Epithelial cell of prostate (primary cell): ENCODE measurements at regions not wholly inside any gene's neighbourhood (a gene's known extent, or its start where the extent isn't known, plus 50 kb on each side); places are given as distances from the start of the nearest gene placed in this dataset.
"Not testable (repeated sequence)": the region's sequence is repeated elsewhere in the genome, so short reads cannot be mapped to it uniquely, and the experiment has no call there.

ENCODE experiments used
- DNase-seq: peaks from one replicate; pipeline ENCODE4 v3.0.0-alpha.2; 2011; ENCODE audit warnings: low read depth, low spot score
- H3K27ac ChIP-seq: fragments of 450-650 bp; 2 replicates; pipeline ENCODE4 v1.5.1; 2017; ENCODE audit warnings: mild to moderate bottlenecking

DNA sequence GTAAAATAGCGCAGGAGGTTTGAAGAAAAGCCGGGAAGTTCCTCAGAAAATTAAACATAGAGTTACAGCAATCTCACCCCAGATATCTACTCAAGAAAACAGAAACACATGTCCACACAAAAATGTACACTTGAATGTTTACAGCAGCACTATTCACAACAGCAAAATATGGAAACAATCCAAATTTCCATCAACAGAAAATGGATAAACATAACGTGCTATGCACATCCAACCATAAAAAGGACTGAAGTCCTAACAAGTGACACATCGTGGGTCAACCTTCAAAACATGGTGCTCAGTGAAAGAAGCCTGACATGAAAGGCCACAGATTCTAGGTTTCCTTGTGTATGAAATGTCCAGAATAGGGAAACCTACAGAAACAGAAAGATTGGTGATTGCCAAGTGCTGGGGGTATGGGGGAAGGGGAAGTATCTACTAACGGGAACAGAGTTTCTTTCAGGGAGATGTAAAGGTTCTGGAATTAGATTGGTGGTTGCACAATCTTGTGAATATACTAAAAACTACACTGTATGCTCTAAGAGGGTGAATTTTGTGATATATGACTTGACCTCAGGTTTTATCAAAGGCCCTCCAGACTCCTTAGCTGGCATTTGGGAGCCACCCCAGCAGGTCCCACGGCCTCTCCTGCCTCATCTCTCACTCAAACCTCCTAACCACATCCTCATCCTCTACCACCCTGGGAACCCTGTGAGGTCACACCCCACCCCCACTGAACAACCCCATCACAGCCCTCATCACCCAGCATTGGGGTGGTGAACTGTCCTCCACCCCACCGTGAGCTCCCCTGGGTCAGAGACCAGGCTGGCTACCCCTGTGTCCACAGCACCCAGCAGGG lies 69.2 kb upstream of the PRR5 start:
- H3K27ac ChIP-seq = no peak overlapping the region
- DNase-seq = no peak

DNA sequence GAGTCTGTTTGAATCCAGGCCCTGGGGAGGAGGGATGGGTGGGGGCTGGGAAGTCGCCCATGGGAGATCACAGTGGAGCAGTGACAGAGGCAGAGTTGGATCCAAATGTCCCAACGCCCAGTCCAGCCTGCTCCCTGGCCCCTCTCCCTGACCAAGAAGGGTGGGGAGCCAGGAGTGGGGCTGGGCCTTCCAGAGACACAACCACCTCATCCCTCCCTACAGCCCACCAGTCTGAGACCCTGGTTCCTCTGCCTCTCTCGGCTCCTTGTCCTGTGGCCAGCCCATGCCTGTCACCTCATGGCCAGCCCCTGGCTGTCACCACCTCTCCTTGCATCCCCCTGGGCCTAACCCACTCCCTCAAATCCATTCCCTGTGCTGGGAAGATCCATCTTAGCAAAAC lies 71.2 kb upstream of the PRR5 start:
- H3K27ac ChIP-seq = no peak overlapping the region
- DNase-seq = no peak

DNA sequence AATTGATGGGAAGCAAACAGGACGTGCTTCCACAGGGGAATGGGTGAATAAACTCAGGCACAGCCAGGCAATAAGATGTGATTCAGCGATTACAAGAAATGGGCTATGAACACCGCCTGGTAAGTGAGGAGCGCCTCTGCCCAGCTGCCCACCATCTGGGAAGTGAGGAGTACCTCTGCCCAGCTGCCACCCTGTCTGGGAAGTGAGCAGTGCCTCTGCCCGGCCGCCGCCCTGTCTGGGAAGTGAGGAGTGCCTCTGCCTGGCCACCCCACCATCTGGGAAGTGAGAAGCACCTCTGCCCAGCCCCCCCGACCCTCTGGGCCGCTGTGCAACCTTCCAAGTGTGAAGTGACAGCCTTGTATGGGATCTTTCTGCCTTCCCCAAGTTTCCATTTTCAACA lies 73.2 kb upstream of the PRR5 start:
- DNase-seq = no peak
- no peak overlapping the region for H3K27ac ChIP-seq

DNA sequence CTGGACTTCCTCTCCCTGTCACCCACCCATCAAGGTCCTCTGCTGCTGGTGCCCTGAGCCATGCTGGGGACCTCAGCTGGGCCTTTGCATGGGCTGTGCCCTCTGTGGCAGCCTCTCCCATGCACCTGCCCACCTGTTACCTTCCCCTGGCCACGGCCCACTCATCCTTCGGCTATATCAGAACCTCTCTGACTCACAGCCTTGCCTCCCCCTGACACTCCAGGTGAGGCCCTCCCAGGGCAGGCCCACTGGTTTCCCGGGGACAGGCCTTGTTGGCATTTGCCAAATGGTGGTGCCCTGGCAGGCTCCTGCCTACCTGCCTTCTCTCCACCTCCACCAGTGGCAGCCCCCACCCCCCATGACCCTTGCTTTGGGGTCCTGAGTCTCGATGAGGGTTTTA lies 73.7 kb upstream of the PRR5 start:
- no peak overlapping the region for H3K27ac ChIP-seq
- no peak for DNase-seq

DNA sequence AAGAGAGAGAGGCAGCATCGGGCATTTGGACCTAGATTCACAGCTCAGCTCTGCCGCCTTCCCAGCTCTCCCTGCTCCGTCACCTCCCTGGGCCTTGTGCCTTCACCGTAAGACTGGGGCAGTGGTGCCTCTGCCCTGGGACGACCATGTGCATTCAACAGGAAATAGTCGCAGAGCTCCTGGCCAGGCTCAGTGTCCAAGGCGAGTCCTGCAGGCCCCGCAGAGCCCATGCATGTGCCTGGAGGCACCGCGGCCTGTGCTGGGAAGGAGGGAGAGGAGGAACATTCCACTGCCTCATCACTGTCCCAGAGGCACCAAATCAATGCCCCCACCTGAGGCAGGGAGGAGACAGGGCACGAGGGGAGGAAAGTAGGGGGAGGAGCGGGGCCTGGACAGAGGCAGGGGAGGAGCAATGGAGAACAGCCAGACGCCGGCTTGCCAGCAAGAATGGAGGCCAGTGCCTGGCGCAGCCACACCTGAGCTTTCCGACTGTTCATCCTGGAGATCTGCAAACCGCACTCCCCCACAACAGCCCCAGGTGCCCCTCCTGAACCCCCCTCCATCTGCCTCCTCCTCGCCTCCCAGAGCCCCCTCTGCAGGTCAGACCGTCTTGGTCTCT lies 74.4 kb upstream of the PRR5 start:
- no peak for DNase-seq
- H3K27ac ChIP-seq = no peak overlapping the region

DNA sequence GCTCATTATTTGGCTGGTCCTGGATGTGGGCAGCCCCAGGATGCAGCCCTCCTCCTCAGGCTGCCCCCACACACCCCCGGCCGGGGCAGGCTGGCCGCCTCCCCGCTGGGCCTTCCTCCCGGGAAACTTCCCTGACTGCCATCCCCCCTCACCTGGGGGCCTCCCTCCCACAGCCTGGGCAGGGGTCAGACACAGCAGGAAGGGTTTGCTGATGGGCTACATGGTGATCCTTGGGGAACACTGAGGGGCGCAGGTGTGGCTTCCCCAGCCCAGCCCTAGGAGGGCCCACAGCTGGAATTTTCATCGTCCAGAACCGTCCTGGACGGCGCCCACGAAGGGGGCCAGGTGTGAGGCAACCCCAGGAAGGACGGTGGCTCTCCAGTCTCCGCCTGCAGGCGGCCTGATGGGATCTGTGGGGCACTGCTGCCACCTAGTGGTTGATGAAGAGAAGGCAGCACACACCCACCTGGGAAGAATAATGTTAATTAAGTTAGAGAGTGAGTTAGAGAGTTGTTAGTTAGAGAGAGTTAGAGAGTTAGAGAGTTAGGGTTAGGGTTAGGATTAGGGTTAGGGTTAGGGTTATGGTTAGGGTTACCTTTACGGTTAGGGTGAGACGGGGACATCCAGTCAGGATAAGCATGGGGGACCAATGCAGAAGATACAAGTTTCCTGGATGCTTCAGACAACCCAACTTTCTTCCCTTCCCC lies 75.9 kb upstream of the PRR5 start:
- DNase-seq = no peak
- no peak overlapping the region for H3K27ac ChIP-seq

DNA sequence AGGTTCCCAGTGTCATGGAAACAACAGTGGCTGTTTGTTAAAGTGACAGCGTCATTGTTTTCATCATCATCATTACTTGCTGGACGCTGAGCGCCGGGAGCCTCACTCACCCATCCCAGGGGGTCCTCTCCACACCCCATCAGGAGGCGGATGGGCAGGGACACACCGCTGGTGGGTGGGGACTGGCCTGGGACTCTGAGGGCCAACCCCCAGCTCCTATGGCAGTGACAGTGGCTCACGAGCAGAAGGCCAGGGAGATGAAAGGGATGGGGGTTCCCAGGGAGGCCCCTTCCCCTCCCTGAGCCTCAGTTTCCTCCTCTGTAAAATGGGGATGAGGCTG lies 76.6 kb upstream of the PRR5 start:
- no peak for DNase-seq
- no peak overlapping the region for H3K27ac ChIP-seq

DNA sequence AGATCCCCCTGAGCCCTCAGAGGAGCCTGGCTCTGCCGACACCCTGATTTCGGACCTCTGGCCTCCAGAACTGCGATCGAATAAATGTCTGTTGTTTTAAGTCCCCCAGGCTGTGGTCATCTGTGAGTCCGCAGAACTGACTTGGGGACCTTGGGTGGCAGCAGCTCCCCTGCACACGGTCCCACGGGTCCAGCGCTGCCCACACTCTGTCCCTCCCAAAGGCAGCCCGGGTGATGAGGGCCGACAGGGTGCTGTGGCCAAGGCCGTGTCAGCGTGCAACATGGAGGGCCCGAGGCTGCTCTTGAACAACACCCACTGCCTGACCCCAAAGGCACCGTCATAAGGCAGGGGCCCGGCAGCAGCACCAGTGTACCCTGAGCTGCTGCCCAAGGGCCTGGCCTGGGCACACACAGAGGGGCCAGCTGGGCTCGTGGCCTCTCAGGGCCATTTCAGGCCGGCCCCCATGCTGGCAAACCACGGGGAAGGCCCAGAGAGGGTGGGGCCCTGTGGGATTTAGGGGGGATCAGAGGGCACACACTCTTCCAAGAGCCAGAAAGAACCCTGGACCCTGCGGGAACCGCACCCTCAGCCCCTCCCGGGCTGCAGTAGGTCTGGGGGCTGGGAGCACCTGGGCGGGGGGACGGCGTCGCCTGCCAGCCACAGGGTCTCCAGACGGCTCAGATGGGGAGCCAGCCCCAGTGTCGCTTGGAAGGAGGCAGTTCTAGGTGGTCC lies 77.1 kb upstream of the PRR5 start:
- DNase-seq = no peak
- H3K27ac ChIP-seq = no peak overlapping the region

DNA sequence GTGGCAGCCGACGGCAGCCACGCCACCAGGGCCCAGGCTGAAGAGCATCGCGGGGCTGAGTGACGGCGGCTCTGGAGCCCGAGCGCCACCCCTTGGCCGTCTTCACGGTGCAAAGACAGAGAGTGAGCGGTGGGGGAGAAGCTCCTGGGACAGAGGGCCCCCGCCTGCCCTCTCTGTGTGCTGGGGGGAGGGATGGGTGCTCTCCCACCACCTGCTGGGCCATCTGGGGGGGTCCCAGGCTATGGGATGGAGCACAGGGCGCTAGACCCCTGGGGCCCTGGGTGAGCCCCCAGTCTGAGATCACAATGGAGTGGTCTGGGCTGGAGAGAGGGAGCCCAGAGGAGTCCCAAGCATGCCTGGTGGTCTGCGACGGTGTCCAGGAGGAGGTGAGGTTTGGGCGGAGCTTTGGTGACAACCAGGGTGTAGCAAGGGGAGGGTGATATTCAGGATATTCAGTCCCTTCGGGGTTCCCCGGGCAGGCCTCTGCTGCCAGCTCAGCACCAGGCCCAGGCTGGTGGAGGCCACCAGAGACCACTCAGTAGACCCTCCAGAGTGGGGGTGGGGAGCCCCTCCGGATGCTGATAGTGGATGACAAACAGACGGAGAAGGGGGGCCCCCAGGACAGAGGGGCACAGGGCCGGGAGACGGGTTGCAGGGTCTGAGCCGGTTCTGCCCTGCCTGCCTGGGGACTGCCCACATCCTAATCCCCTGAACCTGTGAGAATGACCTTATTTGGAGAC lies 78.1 kb upstream of the PRR5 start:
- DNase-seq = no peak
- H3K27ac ChIP-seq = no peak overlapping the region

DNA sequence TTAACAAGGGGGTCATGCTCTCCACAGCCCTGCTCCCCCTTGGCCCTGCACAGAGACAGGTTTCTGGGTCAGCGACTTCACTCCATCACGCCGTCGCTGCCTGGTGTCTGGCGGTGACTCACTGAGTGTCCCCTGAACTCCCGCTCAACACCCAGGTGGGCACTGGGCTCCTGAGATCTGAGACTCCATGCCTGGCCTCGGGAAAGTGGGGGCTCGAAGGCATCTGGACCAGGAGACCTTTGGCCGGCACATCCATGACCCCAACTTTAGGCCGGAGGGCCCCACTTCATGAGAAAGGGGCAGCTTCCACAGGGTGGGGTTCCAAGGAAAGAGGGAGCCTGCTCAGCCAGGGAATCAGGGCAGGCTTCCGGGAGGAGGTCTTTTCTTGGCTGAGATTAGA lies 79.3 kb upstream of the PRR5 start:
- DNase-seq = no peak
- no peak overlapping the region for H3K27ac ChIP-seq

DNA sequence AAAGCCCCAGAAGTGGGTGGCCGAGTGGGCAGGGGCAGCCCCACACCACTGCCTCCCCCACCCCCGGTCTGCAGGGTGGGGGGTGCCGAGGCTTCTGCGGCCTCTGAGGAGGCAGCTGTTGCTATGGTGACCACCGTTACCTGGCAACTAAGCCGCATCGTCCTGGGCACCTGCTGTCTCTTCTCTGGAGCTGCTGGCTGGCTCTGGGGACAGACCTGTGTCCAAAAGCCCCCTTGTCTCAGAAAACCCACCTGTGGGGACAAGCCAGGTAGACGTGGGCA lies 79.9 kb upstream of the PRR5 start:
- H3K27ac ChIP-seq = no peak overlapping the region
- DNase-seq = no peak

DNA sequence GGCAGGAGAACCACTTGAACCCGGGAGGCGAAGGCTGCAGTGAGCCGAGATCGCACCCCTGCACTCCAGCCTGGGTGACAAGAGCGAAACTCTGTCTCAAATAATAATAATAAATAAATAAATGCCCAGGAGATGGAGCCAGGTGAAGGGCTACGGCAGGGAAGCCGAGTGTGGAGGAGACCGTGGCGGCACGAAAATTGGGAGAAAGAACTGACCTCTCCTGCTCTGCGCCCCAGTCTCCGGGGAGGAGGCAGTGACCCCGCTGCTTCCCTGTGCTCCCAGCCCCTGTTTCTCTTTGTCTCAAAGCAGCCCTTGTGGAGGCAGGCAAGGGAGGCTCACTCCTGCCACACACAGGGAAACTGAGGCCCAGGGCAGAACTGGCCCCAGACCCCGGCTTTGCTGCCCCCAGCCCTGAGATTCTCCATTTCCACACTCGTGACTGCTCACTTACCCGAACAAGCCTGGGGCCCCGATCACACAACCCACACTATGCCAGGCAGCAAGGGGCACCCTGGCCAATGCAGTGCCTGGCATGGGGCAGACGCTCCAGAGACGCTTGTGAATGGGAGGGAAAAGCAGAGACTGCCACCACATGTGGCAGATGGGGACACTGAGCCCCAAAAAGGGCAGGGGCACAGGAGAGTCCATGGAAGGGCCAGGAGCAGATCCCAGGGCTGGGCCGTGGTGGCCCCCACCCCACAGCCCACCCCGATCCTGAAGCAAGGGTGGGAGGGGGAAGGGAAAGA lies 80.4 kb upstream of the PRR5 start:
- H3K27ac ChIP-seq = no peak overlapping the region
- DNase-seq = no peak

DNA sequence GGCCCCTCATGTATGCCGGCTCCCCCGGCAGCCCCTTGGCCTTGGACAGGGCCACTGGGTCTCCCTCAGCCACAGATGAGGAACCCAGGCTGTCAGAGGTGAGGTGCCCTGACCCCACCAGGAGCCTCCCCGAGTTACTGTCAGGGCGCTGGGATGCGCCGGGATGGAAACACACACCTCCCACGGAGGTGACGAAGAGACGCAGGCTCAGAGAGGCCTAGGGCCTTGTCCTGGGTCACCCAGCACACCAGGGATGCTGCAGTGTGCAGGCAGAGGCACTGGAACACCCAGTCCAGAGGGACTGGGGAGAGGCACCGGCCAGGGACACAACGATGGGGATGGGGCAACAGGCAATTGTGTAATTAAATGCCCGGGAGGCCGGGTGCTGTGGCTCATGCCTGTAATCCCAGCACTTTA lies 81.2 kb upstream of the PRR5 start:
- DNase-seq = no peak
- no peak overlapping the region for H3K27ac ChIP-seq

DNA sequence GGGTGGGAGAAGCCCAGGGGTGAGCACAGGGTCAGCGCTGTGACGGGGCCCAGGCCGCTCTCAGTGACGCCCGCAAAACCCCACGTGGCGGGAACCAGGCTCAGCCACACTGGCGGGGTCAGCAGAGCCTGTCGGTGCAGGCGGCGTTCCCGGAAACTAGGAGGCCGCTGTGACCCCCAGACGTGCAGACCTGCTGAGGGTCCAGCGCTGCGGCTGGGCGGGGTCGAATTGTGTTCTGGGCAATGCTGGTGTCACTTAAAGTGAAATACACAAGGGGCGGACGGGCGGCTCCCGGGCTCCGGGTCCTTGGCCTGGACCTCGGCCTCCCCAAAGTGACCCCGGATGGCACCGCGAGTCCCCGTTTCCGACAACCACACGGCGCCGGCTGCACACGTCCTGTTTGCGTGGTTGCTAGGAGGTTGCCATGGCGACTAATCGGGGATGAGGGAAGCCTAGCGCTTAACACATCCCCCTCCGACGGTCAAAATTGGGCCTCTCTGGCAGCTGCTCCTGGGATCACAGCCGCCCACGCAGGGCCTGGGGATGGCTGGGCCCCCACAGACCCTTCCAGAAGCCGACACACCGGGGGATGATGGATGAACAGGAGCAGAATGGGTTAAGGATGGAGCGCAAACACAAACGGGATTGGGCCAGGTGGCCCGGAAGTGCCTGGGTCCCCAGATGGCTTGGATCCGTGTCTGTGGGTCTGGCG lies 81.7 kb upstream of the PRR5 start:
- no peak for DNase-seq
- no peak overlapping the region for H3K27ac ChIP-seq

DNA sequence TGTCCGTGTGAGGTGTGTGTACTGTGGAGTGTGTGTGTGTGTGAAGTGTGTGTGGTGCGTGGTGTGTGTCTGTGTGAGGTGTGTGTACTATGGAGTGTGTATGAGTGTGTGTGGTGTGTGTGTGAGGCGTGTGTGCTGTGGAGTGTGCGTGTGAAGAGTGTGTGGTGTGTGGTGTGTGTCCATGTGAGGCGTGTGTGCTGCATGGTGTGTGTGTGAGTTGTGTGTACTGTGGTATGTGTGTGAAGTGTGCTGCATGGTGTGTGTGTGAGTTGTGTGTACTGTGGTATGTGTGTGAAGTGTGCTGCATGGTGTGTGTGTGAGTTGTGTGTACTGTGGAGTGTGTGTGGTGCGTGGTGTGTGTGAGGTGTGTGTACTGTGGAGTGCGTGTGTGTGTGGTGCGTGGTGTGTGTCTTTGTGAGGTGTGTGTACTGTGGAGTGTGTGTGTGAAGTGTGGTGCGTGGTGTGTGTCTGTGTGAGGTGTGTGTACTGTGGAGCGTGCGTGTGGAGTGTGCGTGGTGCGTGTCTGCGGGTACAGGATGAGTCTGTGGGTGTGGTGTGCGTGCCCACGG lies 82.4 kb upstream of the PRR5 start:
- DNase-seq, H3K27ac ChIP-seq: not testable (repeated sequence)

DNA sequence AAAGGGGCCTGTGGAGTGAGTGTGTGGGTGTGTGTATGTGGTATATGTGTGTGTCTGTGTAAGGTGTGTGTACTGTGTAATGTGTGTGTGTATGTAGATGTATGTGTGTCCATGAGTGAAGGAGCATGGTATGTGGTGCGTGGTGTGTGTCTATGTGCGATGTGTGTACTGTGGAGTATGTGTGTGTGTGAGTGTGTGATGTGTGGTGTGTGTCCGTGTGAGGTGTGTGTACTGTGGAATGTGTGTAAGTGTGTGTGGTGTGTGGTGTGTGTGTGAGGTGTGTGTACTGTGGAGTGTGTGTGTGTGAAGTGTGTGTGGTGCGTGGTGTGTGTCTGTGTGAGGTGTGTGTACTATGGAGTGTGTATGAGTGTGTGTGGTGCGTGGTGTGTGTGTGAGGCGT lies 83.1 kb upstream of the PRR5 start:
- not testable (repeated sequence) for H3K27ac ChIP-seq, DNase-seq

DNA sequence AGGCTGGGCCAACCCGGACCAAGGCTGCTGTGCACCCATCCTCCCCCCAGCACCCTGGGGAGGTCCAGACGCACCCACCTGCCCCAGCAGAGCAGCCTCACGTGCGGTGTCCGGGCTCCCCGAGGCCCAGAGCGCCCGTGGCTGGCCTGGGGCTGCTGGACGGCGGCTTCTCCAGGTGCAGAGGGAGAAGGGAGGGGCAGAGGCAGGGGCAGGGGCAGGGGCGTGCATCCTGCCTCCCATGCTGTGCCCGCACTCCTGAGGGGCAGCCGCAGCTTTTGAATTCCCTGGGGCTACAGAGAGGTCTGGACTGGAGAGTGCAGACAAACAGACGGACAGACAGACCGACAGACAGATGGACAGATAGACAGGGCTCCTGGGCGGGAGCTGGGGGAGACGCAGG lies 83.6 kb upstream of the PRR5 start:
- no peak for DNase-seq

DNA sequence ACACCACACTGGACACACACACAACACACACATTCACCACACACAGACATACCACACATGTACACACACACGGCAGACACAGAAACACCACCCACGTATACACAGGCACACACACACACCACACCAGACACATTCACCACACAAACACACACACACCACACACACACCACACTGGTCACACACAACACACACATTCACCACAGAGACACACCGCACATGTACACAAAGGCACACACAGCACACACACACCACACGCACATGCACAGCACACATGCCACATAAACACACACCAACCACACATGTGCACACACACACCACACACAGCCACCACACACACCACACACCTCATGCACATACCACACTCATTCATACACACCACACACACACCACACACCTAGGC lies 84.2 kb upstream of the PRR5 start:
- no peak for DNase-seq
- H3K27ac ChIP-seq = no peak overlapping the region

More for the DNA sequence above, 83.6 kb upstream of the PRR5 start:
- H3K27ac ChIP-seq = no peak overlapping the region
